ENCODE measurements at regions not wholly inside any gene's neighbourhood (a gene's known extent, or its start where the extent isn't known, plus 50 kb on each side); places are given as distances from the start of the nearest gene placed in this dataset.
"Not testable (repeated sequence)": the region's sequence is repeated elsewhere in the genome, so short reads cannot be mapped to it uniquely, and the experiment has no call there.

DNA sequence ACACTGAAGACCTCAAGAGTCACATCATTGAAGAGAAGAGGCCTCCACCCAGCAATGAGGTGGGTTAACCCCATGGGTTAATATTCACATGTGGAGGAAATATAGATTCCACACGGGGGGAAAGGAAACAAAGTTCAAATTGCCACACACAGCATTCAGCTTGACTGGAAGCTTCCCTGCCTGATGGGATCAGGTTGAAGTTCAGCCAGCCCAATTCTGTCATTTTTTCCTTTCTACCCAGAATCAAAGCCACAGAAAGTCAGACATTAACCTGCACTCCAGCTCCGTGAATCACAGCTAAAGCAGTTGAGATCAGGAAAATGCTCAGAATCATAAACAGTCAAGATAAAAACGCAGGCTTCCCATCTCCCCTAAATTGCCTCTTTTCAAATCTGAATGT is 208.7 kb upstream of the OBI1 start:
- ATAC-seq (no peak), DNase-seq (no peak)

DNA sequence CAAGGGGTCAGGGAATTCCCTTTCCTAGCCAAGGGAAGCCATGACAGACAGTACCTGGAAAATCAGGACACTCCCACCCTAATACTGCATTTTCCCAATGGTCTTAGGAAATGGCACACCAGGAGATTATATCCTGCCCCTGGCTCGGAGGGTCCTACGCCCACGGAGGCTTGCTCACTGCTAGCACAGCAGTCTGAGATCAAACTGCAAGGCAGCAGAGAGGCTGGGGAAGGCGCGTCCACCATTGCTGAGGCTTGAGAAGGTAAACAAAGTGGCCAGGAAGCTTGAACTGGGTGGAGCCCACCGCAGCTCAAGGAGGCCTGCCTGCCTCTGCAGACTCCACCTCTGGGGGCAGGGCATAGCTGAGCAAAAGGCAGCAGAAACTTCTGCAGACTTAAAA is 207.1 kb upstream of the OBI1 start:
- ATAC-seq, DNase-seq: not testable (repeated sequence)

DNA sequence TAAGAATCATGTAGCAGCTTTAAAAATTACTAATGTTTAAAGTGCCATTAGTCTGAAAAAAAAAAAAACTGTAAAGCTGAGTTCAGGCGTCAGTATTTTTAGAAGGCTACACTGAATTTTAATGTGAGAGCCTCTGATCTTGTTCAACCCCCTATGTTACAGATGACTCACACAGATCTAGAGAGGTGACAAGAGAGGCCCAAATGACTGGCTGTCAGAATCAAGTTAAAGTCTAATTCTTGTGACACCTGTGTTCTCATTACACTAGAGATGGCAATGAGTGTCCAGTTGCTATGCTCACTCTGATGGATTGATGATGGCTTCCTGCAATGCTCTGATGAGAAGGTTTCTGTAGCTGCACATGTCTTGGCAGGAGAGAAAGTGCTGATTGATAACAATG is 203.5 kb upstream of the OBI1 start:
- no peak for DNase-seq
- no peak for ATAC-seq

DNA sequence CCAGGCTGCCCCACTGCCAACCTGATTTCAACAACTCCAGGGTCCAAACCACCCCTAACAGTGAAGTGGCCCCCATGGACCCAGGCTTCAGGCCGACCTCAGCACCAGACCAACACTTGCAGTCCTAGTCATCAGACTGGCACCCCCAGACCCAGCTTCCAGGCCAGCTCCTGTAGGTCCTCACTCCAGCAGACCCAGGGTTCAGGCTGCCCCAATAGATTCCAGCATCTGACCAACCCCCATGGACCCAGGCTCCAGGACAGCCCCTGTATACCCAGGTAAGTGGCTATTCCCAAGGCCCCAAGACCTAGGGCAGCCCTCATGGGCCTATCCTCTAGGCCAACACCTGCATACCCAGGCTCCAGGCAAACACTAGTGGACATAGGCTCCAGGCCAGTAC is 193.8 kb upstream of the OBI1 start:
- ATAC-seq: no peak
- no peak for DNase-seq

DNA sequence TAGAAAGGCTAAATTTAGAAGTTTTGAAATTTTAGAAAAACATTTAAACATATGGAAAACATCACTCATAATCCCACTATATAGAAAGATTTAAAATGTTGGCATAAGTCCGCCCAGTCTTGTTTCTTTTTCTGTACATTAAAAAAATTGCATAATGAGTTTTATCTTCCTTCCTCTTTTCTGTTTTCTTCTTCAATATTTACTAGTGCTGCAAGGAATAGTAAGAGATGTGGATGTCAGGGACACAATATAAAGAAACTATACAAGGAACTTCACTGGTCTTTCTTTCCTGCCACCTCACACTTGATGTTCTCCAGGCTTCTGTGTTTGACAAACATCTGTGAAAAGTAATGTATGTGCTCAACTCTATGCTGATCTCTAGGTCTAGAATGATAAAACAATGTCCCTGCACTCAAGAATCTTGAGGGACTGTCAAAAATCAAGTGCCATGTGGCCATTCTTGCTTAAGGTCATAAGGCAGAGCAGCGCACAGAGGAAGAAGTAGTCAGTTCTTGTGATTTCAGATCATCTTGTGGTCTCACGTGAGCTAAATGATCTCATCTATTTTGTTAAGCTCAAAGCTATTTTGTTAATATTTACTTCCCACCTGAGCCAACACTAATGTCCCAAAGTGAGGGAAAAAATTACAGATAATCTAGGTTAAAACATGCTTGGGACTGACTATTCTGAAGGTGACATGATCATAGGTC is 186.9 kb upstream of the OBI1 start:
- DNase-seq: no peak
- no peak for ATAC-seq

DNA sequence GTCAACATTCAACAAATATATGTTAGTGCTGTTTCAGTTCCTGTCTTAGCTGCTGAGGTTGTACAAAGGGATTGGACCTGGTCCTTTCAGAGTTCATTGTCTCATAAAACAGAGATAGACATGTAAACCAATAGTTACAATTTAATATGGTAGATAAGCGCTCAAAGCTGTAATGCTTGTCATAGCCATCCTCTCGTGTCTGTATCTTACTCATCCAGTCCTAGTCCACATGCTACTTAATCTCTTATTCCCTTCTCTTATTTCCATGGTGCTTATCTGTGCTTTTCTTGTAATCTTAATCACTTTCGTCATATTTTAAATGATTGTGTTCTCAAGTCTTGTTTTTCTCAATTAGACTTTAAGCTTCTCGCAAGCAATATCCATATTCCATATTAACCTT is 185.2 kb upstream of the OBI1 start:
- ATAC-seq (no peak), DNase-seq (no peak)

DNA sequence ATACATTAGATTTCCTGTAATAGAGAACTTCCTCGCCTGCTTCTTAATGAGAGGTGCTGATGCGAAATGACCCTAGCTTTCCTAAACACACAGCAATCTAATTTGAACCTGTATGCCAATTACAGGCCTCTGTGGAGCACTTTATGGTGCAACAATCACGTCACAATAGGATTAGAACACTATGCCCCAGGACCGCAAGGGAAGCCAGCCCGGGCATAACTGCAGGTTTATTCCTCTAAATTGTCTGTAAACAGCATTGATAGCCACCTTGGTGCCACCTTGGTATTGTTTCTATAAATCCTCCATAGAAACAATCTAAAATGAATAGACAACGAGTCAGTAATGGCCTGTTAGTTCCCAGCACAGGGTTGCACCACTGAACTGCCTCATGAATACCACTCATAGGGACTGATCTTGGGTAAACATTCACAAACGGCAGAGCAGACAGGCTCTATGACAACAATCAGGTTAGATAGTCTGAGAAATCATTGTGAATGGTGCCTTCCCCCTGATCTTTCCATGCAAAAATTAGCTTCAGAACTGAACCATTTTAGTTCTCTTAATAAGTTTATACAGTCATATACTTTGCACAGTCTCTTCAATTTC is 182.5 kb upstream of the OBI1 start:
- ATAC-seq (no peak), DNase-seq (no peak)

DNA sequence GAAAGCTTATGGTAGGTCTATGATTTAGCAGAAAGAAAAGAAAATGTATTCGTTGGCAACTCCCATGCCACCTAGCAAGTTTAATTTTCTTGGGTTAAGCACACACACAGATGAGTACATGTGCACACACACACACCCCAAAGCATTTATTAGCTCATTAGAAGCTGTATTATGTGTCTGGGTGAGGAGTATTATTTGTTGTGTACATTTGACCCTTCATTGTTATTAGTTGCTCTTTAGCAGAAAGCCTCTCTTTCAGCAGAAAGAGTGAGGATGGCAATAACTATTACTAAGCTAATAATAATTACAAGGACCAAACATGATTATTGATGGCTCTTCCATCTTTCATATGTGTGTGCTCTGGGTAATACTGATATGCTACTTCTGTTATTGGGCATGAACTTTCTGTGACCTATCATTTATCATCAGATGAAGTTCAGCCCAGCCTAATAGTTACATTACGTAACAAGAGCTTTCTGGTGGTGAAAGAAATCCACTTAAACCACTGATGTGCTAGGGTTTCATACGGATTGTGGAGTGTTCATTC is 177.4 kb upstream of the OBI1 start:
- DNase-seq (no peak), ATAC-seq (no peak)

DNA sequence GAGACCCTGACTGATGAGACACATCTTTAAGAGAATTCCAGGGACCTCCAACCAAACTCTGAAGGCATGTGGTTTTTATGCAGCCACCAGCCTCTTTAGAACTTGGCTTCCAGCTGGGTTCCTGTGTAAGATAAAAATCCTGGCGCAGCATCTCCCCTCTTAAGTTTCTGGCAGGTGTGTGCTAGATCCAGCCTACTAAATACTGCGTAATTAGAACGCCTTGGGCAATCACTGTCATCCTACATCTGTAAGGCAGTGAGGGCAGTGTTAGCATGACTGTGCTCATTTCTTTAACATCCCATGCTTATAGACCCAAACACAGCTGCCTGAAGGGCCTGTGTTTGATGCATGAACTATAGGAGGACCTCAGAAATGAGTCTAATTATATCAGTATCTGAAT is 173.5 kb upstream of the OBI1 start:
- no peak for ATAC-seq
- no peak for DNase-seq

DNA sequence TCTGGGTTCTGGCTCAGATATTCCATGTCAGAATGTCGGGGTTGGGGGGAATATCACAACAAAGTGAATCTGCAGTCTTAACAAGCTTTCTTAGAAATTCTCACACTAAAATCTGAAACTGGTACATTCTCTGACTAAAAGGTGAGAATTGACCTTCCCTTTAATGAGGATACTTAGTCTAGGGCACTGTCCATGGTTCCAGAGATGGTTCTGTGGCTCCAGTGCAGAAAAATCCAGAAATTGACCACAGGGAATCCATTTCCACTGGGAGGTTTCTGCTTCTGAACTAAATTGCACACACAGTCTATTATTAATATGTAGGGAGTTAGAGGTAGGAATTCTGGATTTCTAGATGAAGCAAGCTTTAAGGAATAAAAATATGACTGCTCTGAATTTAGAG is 171.6 kb upstream of the OBI1 start:
- ATAC-seq (no peak), DNase-seq (no peak)

DNA sequence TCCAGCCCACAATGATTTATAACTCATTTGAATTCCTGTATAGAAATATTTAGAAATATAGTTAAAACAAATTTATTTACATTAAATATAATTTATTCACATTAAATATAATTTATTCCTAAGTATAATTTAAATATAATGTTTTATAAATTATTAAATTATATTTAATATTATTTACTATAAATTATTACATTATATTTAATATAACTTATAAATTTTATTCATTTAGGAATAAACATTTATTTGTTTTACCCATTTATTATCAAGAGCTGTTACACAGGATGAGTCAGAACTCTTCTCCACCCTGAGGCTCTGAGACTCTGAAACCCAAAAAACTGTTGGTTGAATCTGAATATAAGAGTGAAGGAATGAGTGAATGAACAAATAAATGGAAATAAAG is 170.9 kb upstream of the OBI1 start:
- ATAC-seq (no peak), DNase-seq (no peak)

DNA sequence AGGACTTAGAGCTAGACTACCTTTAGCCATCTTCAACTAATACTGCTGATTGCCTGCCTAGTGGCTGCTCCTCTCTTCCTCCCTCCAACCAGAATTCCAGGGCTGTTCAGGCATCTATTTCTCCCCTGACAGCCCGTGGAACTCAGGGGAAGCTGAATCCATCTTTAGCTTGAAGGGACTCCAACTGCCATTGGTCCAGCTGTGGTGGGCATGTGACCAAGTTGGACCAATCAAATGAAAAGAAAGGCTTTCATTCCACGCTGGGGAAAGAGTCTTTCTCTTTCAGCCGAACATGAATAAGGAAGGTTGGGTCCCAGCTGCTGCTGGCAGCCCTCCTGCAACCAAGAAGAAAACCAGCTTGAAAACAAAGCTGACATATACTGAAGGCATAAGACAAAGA is 168.5 kb upstream of the OBI1 start:
- ATAC-seq: no peak
- no peak for DNase-seq

DNA sequence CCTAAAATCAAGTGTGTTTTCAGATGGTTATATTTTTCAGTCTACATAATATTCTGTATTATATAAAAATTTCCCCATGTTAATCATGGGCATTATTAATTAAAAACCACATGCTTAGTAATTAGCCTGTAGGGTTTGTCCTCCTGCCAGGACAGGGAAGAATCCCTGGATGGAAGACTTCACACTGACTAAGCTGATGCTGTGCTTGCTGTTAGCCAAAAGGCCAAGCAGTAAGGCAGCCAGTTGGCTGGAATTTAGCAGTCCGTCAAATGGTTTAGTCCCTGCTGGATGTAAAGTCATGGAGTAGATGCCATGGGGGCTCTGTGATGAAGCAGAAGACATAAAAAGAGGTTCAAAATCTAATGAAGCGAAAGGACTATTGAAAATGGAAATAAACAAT is 168.0 kb upstream of the OBI1 start:
- ATAC-seq: no peak

DNA sequence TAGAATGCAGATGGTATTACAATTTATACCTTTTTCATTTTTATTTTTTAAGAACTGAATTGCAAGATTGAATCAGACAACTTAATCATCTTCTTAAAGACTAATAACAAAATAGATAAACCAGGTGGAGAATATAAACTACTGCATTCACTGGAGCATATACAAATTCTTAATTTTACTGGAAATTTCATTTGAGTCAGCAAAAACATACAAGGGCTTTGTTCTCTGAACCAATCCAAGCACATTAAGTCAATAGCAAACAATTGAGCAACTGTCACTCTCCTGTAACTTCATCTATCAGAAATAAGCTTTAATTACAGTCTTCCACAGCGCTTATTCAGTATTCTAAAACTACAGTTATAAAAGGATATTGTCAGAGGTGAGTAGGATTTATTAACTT is 167.4 kb upstream of the OBI1 start:
- DNase-seq (no peak), ATAC-seq (no peak)

More for the DNA sequence above, 168.0 kb upstream of the OBI1 start:
- DNase-seq: no peak

DNA sequence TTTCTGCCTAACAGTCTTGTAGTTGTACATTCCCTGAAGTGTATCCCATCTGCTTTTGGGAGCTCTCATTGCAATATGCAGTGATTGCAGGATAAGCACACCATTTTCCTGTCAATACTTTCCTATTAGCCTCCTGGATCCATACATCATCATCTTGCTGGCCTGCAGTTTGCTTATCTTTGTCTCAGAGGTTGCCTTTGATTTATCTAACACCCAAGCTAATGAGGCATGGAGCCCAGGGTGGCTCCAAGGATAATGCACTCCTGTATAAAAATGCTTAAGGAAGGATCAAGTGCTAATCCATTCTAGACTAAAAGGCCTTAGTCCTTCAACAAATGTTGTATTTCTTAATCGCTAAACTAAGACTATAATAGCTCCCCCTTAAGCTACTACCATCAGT is 161.6 kb upstream of the OBI1 start:
- ATAC-seq: no peak
- DNase-seq: no peak

DNA sequence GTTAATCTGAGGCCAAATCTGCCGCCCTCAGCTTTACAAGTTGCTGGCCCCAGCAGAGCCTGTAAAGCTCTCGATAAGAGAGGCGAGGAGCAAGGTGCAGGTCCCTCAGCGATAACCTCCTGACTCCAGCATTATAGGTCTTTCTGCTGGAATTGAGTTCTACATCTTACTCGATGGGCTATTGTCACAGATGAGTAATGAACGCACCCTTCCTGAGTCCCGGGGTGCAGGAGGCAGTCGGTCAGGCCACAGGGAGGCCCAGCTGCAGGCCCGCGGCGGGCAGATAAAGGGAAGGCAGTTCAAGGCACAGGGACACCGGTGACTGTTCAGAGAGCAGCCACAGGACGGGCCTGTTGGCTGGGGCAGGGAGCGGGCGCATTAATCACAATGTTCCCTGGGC is 157.6 kb upstream of the OBI1 start:
- no peak for ATAC-seq
- no peak for DNase-seq

DNA sequence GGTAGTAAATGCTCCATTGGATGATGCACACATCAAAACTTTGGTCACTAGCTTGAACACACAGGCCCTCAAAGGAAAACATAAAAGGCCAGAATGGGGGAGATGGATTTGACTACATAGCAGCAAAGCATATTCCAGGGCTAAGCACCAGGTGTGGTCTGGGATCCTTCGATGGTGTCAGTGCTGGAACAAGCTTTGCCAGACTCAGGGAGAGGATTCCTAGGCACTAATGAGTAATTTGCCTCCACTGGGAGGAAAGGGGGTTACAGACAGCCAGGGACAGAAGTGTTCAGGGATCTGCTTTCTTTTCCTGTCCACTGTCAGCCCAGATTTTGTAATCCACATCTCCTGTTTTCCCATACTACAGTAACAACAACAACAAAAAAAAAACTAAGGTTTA is 157.2 kb upstream of the OBI1 start:
- ATAC-seq (no peak), DNase-seq (no peak)

DNA sequence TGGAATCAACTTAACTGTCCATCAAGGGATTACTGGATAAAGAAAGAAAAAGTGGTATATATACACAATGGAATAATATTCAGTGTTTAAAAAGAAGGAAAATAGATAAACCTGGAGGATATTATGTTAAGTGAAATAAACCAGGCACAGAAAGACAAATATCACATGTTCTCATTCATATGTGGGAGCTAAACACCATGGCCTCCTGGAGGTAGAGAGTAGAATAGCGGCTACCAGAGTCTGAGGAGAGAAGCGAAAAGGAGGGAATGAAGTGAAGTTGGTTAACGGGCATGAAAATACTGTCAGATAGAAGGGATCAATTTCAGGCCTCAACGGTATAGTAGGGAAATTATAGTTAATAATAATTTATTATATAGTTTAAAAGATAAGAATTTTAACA is 147.5 kb upstream of the OBI1 start:
- no peak for ATAC-seq
- no peak for DNase-seq

DNA sequence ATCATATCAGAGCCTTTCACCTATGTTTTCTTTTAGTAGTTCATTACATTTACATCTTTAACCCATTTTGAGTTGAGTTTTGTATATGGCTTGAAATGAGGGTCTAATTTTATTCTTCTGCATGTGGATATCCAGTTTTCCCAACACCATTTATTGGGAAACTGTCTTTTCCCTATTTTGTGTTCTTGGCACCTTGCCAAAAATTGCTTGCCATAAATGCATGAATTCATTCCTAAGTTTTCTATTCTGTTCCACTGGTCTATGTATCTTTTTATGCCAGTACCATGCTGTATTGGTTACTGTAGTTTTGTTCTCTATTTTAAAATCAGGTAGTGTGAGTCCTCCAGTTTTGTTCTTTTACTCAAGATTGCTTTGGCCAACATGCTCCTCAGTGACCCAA is 144.0 kb upstream of the OBI1 start:
- ATAC-seq: no peak
- no peak for DNase-seq

DNA sequence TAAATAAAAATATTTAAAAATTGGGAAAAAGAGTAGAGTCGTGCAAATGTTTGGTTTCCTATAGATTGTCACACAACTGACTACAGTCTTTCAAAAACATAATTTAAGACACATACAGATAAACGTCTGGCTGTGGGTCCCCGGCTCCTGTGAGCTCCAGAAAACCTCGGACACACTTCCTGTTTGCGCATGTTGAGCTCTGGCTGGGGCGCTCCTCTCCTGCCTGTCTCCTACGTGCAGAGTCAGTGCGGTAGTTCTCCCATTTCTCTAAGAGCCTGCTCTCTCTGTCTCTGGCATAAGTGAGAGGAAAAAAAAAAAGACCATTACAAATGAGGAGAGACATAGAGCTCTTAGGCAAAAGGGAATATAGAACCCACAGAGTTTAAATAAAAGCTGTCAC is 128.2 kb upstream of the OBI1 start:
- no peak for ATAC-seq
- DNase-seq: no peak

DNA sequence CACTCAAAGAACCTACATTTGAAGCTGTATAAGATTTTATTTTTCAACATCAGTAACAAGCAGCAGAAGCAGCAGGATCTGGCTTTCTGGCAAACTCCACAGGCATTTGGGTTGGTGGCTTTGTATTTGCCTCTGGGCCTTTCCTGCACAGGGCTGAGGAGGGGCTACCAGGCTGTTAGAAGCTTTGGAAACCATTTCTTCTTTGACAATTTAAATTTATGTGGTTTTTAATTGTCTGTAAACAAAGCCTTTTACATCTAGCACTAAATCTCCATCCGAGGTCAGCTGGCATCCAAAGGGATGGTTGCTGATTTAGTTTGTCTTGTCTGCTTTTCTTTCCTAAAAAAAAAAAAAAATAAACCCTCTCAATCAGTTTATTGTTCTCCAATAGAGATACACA is 127.5 kb upstream of the OBI1 start:
- ATAC-seq: no peak
- DNase-seq: no peak

DNA sequence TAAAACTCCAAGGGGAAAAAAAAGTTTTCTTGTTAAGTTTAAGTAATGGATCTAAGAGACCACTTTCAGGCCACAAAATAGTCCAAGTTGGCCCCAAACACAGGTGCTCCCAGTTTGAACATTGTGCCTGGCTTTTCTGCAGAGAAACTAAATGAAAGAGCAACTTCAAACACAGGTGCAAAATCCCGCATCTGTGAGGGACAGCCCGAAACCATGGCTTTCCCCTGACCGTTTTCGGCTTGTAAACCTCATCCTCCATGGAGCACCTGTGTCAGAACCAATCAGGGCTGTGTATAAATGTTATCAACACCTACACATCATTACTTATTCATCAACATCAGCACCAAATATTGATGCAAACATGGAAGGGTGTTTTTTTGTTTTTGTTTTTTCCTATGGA is 126.8 kb upstream of the OBI1 start:
- DNase-seq (no peak), ATAC-seq (no peak)

DNA sequence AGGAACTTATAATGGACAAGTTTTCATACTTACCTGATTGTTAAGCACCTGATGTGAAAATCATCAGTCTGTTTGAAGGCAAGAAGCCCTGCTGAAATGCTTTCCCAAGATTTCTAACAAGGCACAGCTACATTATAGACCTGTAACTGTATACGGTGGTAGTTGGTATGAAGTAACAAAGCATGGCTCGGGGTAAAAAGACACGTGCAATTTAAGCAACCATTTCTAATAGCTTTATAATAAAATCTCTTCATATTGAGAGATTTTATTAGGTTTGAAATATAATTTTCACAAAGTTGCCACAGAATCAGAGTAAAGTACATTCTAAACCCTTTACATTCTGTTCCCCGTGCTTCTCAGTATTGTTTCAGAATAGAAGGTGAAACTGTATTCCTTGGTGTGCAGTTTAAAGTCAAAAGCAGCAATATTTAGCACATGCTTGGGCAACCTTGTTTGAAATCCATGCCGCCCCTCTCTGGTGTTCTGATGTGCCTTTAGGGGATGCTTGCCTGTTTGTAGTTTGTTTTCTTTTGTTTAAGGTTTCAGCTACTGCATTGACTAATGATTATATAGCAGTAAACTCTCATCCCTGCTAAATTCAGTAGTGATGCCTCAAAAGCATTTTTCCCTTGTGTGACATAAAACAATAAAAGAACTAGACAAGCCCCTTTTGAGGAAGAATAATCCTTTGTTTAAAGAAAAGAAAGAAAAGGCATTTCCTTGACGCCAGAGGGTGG is 125.2 kb upstream of the OBI1 start:
- no peak for DNase-seq
- ATAC-seq: no peak

DNA sequence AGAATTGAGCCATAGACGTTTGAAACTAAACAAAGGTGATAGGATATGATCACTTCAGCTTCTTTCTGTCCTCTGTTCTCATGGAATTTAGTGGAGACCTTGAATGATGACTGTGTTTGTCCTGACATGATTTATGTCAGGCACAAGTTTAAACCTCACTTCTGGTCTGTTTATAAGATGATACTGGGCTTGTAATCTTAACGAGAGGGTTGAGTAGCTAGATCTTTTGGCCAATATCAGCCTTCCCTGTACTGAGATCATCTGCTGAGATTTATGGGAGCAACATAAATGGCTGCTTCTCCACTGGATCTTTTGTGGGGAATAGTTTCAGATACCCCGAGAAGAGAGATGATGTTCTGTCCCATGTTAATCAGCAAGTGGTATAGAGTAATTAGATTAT is 121.8 kb upstream of the OBI1 start:
- DNase-seq (no peak), ATAC-seq (no peak)

All from stimulated activated naive CD8-positive, alpha-beta T cell treated with anti-CD3 and anti-CD28 coated beads, Interleukin-15, Interleukin-2, amounts not matched to agents 100 U/mL and 50 U/mL, for 24 hours (primary cell).